HEK293T (cell line): ENCODE measurements at regions not wholly inside any gene's neighbourhood (a gene's known extent, or its start where the extent isn't known, plus 50 kb on each side); places are given as distances from the start of the nearest gene placed in this dataset.

ENCODE experiments used
- CTCF ChIA-PET: fragments of 350-600 bp; formaldehyde crosslinking; extraction: SDS; loops from one replicate; lab custom pipeline; 2021; ENCODE audit warnings: antibody characterized with exemption, inconsistent platforms; lab: Yijun Ruan, JAX
- POLR2A ChIA-PET: fragments of 350-600 bp; formaldehyde crosslinking; extraction: SDS; loops from one replicate; lab custom pipeline; 2020; ENCODE audit warnings: antibody characterized with exemption, inconsistent platforms; lab: Yijun Ruan, JAX
- DNase-seq: peaks from one replicate; pipeline ENCODE4 v3.0.0; 2012; ENCODE audit warnings: mixed read lengths; ENCODE audit errors: extremely low spot score
- ARNT ChIP-seq: fragments of 450-650 bp; IDR thresholded peaks from 2 replicates; pipeline ENCODE4 v1.6.1; 2017; ENCODE audit warnings: mild to moderate bottlenecking
- BHLHE40 ChIP-seq: fragments of 450-650 bp; IDR thresholded peaks from 2 replicates; pipeline ENCODE4 v1.6.1; 2016; ENCODE audit warnings: mild to moderate bottlenecking, moderate library complexity, borderline replicate concordance
- CTBP1 ChIP-seq: fragments of 450-650 bp; IDR thresholded peaks from 2 replicates; pipeline ENCODE4 v1.6.1; 2016; ENCODE audit warnings: borderline replicate concordance
- ELF4 ChIP-seq: fragments of 450-650 bp; IDR thresholded peaks from 2 replicates; pipeline ENCODE4 v1.6.1; 2017; ENCODE audit warnings: antibody characterized with exemption
- FOXA1 ChIP-seq: fragments of 450-650 bp; IDR thresholded peaks from 2 replicates; pipeline ENCODE4 v1.6.1; 2016; ENCODE audit warnings: mild to moderate bottlenecking
- FOXK2 ChIP-seq: fragments of 450-650 bp; IDR thresholded peaks from 2 replicates; pipeline ENCODE4 v1.6.1; 2016; ENCODE audit warnings: mild to moderate bottlenecking
- FOXM1 ChIP-seq: fragments of 450-650 bp; IDR thresholded peaks from 2 replicates; pipeline ENCODE4 v1.6.1; 2017; ENCODE audit warnings: mild to moderate bottlenecking, borderline replicate concordance
- HDGF ChIP-seq: fragments of 450-650 bp; IDR thresholded peaks from 2 replicates; pipeline ENCODE4 v1.6.1; 2017; ENCODE audit warnings: antibody characterized with exemption, borderline replicate concordance
- L3MBTL2 ChIP-seq: fragments of 450-650 bp; conservative IDR thresholded peaks from 2 replicates; pipeline ENCODE4 v1.6.1; 2016; ENCODE audit warnings: mild to moderate bottlenecking
- LEF1 ChIP-seq: fragments of 450-650 bp; IDR thresholded peaks from 2 replicates; pipeline ENCODE4 v1.6.1; 2017; ENCODE audit warnings: mild to moderate bottlenecking, borderline replicate concordance
- NFRKB ChIP-seq: fragments of 450-650 bp; IDR thresholded peaks from 2 replicates; pipeline ENCODE4 v1.6.1; 2016; ENCODE audit warnings: mild to moderate bottlenecking, moderate library complexity
- SP1 ChIP-seq: fragments of 450-650 bp; IDR thresholded peaks from 2 replicates; pipeline ENCODE4 v1.6.1; 2017
- SUZ12 ChIP-seq: fragments of 450-650 bp; IDR thresholded peaks from 2 replicates; pipeline ENCODE4 v1.6.1; 2016; ENCODE audit warnings: mild to moderate bottlenecking
- TARDBP ChIP-seq: fragments of 450-650 bp; IDR thresholded peaks from 2 replicates; pipeline ENCODE4 v1.6.1; 2016
- ZNF384 ChIP-seq: fragments of 450-650 bp; IDR thresholded peaks from 2 replicates; pipeline ENCODE4 v1.6.1; 2016
- TF ChIP-seq, protein P1 (sequence below): fragments of 450-650 bp; IDR thresholded peaks from 2 replicates; pipeline ENCODE4 v1.6.1; 2016

DNA sequence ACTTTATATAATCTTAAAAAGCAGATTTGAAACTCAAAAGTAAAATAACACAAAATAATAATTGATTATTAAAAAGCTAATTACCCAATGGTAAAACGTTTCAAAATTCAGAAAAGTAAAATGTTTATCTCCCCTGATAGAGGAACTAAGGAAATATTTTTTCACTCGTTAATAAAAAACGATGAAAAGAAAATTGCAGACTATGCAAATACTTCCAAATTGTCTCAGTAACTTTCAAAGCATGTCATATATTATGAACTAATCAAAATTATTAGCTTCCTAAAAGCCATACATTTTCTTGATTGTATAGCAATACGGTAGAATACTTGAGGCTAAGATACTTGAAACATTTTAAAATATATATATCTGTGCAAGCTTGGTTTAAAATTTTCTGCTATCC, 366.3 kb downstream of the TLL1 start:
- TF ChIP-seq CTBP1 (no peak), ELF4 (no peak), HDGF (no peak), BHLHE40 (no peak), SUZ12 (no peak), ZNF384 (no peak), SP1 (no peak), NFRKB (no peak), FOXM1 (no peak), FOXA1 (no peak), LEF1 (no peak), FOXK2 (no peak), L3MBTL2 (no peak), TARDBP (no peak), ARNT (no peak)
- TF ChIP-seq, protein P1, sequence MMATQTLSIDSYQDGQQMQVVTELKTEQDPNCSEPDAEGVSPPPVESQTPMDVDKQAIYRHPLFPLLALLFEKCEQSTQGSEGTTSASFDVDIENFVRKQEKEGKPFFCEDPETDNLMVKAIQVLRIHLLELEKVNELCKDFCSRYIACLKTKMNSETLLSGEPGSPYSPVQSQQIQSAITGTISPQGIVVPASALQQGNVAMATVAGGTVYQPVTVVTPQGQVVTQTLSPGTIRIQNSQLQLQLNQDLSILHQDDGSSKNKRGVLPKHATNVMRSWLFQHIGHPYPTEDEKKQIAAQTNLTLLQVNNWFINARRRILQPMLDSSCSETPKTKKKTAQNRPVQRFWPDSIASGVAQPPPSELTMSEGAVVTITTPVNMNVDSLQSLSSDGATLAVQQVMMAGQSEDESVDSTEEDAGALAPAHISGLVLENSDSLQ: no peak
- DNase-seq: no peak
- ChIA-PET CTCF (interaction anchor here (1.4 kb wide), 1 partner anchor 73 kb away, joined by 5 read pairs; no protein-coding TSS in a partner anchor), POLR2A (no interaction called here)

- CTCF ChIA-PET: no interaction called here
Observed at GRCh38 chr4:166252487-166253402, 379.7 kb downstream of the TLL1 start.

GRCh38 chr4:166257276-166257675, 384.2 kb downstream of the TLL1 start:
- ChIA-PET POLR2A (no interaction called here), CTCF (no interaction called here)
- TF ChIP-seq SUZ12 (no peak), HDGF (no peak), ELF4 (no peak), NFRKB (no peak), SP1 (no peak), FOXM1 (no peak), TARDBP (no peak), LEF1 (no peak), BHLHE40 (no peak), FOXK2 (no peak), ZNF384 (no peak), FOXA1 (no peak)
- DNase-seq: no peak

More at GRCh38 chr4:166252487-166253402, 379.7 kb downstream of the TLL1 start:
- POLR2A ChIA-PET: no interaction called here
- peak; percentile 12 for DNase-seq
- TF ChIP-seq ZNF384 (no peak), FOXK2 (no peak), LEF1 (no peak), TARDBP (no peak)

DNA sequence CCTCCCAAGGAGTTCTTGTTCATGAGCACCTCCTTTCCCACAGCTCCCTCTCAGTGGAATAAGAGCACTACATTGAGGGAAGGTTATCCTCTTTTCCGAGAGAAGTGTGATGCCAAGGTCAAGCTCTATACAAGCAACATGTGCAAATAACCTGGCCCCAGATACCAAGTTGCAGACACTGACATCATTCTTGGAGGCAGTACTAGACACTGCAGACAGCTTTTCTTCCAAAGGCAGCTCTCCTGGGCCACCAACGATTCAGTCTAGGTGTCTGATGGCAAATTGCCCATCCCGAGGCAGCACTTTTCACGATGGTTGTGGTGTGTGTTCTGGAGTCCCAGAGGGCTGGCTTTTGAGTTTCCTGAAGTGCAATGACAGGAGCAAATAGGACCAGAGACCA, 384.9 kb downstream of the TLL1 start:
- TF ChIP-seq, protein P1: no peak
- no peak for TF ChIP-seq ELF4
- no peak for TF ChIP-seq SUZ12
- TF ChIP-seq FOXA1: no peak
- no peak for TF ChIP-seq ZNF384
- no peak for TF ChIP-seq SP1
- no peak for TF ChIP-seq L3MBTL2
- no peak for TF ChIP-seq CTBP1
- no peak for TF ChIP-seq HDGF
- no peak for TF ChIP-seq FOXM1
- no peak for TF ChIP-seq LEF1
- TF ChIP-seq TARDBP: no peak
- no peak for TF ChIP-seq FOXK2
- no peak for TF ChIP-seq NFRKB
- ChIA-PET CTCF (no interaction called here), POLR2A (no interaction called here)
- no peak for DNase-seq

GRCh38 chr4:166259081-166259480, 386.0 kb downstream of the TLL1 start:
- TF ChIP-seq CTBP1 (no peak), FOXM1 (no peak), ARNT (no peak), ZNF384 (no peak), SUZ12 (no peak), TARDBP (no peak), FOXA1 (no peak), FOXK2 (no peak), ELF4 (no peak), BHLHE40 (no peak), L3MBTL2 (no peak), NFRKB (no peak), LEF1 (no peak)
- TF ChIP-seq, protein P1: no peak
- no peak for DNase-seq
- ChIA-PET POLR2A (no interaction called here), CTCF (interaction anchor here (0.9 kb wide), 1 partner anchor 93 kb away, joined by 3 read pairs; no protein-coding TSS in a partner anchor)

GRCh38 chr4:166274136-166274761, 401.2 kb downstream of the TLL1 start:
- POLR2A ChIA-PET: no interaction called here
- DNase-seq: no peak
- CTCF ChIA-PET: no interaction called here
- TF ChIP-seq ELF4: no peak
- TF ChIP-seq ZNF384: no peak
- TF ChIP-seq SUZ12: no peak
- TF ChIP-seq L3MBTL2: no peak
- TF ChIP-seq FOXA1: no peak
- TF ChIP-seq ARNT: no peak
- no peak for TF ChIP-seq FOXK2
- TF ChIP-seq FOXM1: no peak
- TF ChIP-seq SP1: no peak
- TF ChIP-seq CTBP1: no peak
- no peak for TF ChIP-seq HDGF
- TF ChIP-seq, protein P1: no peak
- no peak for TF ChIP-seq BHLHE40
- no peak for TF ChIP-seq NFRKB
- no peak for TF ChIP-seq TARDBP
- no peak for TF ChIP-seq LEF1
